GM19351 (cell line): ENCODE measurements at regions not wholly inside any gene's neighbourhood (a gene's known extent, or its start where the extent isn't known, plus 50 kb on each side); places are given as distances from the start of the nearest gene placed in this dataset.

Experiments used
- ATAC-seq: cut with Tn5 transposase; IDR thresholded peaks from one replicate; pipeline ENCODE4 v1.9.1; 2021; ENCODE audit warnings: mild to moderate bottlenecking, moderate library complexity; ENCODE audit not compliant: unreplicated experiment

DNA sequence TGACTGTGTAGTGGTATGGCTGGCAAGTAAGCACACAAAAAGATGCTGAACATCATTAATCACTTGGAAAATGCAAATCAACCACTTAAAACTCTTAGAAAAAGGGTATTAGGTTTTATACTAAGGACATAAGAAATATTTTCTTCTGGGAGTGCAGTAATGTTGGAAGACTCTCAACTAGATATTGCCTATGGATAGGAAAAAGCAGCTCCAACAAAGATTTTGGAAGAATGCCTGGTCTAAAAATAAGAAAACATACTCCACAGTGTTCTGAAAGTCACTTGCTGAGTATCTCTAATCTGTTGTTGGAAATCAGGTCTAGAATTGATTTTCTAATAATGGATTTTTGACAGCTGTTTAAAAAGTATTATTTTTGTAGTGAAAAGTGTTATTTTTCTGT lies 50.8 kb upstream of the PHYHIPL start:
- ATAC-seq: no peak

DNA sequence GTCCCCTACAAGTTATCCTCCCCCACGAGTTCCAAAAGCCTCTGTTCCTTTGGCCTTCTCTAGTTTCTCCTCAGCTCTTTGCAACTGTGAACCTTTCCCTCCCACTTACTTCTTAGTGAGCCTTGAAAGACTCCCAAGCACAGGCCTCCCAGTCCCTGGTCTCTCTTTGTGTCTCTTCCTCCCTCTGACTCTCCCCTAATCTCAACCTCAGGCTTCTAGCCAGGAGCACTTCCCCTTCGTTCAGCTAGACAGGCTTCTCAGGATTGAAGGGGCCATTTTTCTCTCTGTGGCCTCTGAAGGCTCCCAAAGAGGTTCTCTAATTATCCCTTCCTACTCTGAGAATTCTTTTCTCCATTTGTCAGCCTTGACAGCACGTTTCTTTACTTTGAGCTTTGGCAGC lies 50.2 kb upstream of the PHYHIPL start:
- ATAC-seq: no peak
